CD4-positive, alpha-beta T cell (primary cell): ENCODE measurements at regions not wholly inside any gene's neighbourhood (a gene's known extent, or its start where the extent isn't known, plus 50 kb on each side); places are given as distances from the start of the nearest gene placed in this dataset.

Experiments used
- ATAC-seq: fragments of 200-7000 bp; cut with Tn5 transposase; one replicate; pipeline ENCODE4 v1.10.0; 2022; ENCODE audit warnings: mild to moderate bottlenecking; ENCODE audit not compliant: poor library complexity
- CTCF ChIA-PET: fragments of 350-600 bp; sonication (Branson Sonifier 250); formaldehyde crosslinking; loops from one replicate; lab custom pipeline; 2021; ENCODE audit warnings: antibody characterized with exemption, inconsistent platforms; lab: Charles Lee
- POLR2A ChIA-PET: fragments of 350-600 bp; sonication (Branson Sonifier 250); formaldehyde crosslinking; loops from one replicate; lab custom pipeline; 2021; ENCODE audit warnings: antibody characterized with exemption, inconsistent platforms; lab: Charles Lee
- DNase-seq, 14 experiments: peaks; one replicate each; pipeline ENCODE4 v3.0.0-alpha.2; 2013 to 2020; ENCODE audit warnings: mixed read lengths in 2 of 14
- H3K27ac ChIP-seq, 2 donors: one replicate each; pipeline versions ENCODE4 v1.5.1 to v1.7.0; 2013; ENCODE audit warnings: low read length in 2 of 2, low read depth in 1 of 2, mild to moderate bottlenecking in 1 of 2
- H3K27me3 ChIP-seq, 2 experiments: 1 replicate in 1 of 2; 2 replicates in 1 of 2; pipeline versions ENCODE4 v1.6.1 to v1.7.0; 2013; ENCODE audit warnings: low read length in 2 of 2, control low read depth in 1 of 2, mild to moderate bottlenecking in 1 of 2, moderate library complexity in 1 of 2; ENCODE audit not compliant: insufficient read depth in 2 of 2, control insufficient read depth in 1 of 2
- H3K36me3 ChIP-seq: one replicate; pipeline ENCODE4 v1.6.1; 2013; ENCODE audit warnings: low read length, control low read depth; ENCODE audit not compliant: insufficient read depth
- H3K4me1 ChIP-seq: one replicate; pipeline ENCODE4 v1.6.1; 2013; ENCODE audit warnings: low read length, control low read depth; ENCODE audit not compliant: insufficient read depth
- H3K4me3 ChIP-seq: one replicate; pipeline ENCODE4 v1.5.1; 2013; ENCODE audit warnings: mild to moderate bottlenecking, low read length, moderate library complexity
- H3K9me3 ChIP-seq, 2 experiments: 1 replicate in 1 of 2; 2 replicates in 1 of 2; pipeline versions ENCODE4 v1.6.1 to v1.7.0; 2013; ENCODE audit warnings: low read length in 2 of 2, mild to moderate bottlenecking in 2 of 2, control low read depth in 1 of 2, moderate library complexity in 1 of 2; ENCODE audit not compliant: control insufficient read depth in 1 of 2, insufficient read depth in 1 of 2
- H3K27ac Mint-ChIP-seq: one replicate; pipeline ENCODE4 v1.8.0; 2020; ENCODE audit warnings: mixed read lengths
- H3K27me3 Mint-ChIP-seq: one replicate; pipeline ENCODE4 v1.8.0; 2021; ENCODE audit warnings: mixed read lengths
- H3K36me3 Mint-ChIP-seq: one replicate; pipeline ENCODE4 v1.8.0; 2021; ENCODE audit warnings: low read depth, mixed read lengths
- H3K4me1 Mint-ChIP-seq: one replicate; pipeline ENCODE4 v1.8.0; 2021; ENCODE audit warnings: low read depth, mixed read lengths
- H3K4me3 Mint-ChIP-seq: one replicate; pipeline ENCODE4 v1.8.0; 2020; ENCODE audit warnings: mild to moderate bottlenecking, mixed read lengths
- H3K9me3 Mint-ChIP-seq: one replicate; pipeline ENCODE4 v1.8.0; 2020; ENCODE audit warnings: mixed read lengths
- intact Hi-C, 2 experiments: fragments of 100-400 bp; cut with DNase I in 1 of 2; cut with micrococcal nuclease in 1 of 2; formaldehyde crosslinking; loops; one replicate each; pipeline versions ENCODE4 v1.15.1 to v1.9.0; 2023 to 2025; cut with DNase I, micrococcal nuclease
- TF ChIP-seq, protein P1 (sequence below): fragments of 200-600 bp; IDR thresholded peaks from one replicate; pipeline ENCODE4 v1.8.0; 2022; ENCODE audit warnings: antibody characterized with exemption, mild to moderate bottlenecking

DNA sequence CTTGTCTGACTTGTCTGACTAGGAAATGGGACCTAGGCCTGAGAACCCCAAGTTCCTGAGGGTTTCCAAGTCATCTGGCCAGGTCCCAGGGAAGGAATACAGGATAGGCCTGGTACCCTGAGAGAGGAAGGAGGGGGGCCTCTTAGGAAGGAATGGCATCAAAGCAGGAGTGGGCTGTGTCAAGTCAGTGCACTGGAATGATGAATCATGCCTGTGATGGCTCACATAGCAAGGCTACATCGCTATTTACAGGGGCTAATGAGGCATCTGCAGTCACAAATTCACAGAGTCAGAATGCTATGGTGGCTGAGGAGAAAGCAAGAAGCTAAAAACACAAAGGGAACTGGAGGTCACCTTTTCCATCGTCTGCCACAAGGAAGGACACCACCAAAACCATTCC lies 247.3 kb downstream of the NXPE2 start:
- intact Hi-C loops = no loop called here
- POLR2A ChIA-PET = no interaction called here
- TF ChIP-seq, protein P1, sequence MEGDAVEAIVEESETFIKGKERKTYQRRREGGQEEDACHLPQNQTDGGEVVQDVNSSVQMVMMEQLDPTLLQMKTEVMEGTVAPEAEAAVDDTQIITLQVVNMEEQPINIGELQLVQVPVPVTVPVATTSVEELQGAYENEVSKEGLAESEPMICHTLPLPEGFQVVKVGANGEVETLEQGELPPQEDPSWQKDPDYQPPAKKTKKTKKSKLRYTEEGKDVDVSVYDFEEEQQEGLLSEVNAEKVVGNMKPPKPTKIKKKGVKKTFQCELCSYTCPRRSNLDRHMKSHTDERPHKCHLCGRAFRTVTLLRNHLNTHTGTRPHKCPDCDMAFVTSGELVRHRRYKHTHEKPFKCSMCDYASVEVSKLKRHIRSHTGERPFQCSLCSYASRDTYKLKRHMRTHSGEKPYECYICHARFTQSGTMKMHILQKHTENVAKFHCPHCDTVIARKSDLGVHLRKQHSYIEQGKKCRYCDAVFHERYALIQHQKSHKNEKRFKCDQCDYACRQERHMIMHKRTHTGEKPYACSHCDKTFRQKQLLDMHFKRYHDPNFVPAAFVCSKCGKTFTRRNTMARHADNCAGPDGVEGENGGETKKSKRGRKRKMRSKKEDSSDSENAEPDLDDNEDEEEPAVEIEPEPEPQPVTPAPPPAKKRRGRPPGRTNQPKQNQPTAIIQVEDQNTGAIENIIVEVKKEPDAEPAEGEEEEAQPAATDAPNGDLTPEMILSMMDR = no peak
- Mint-ChIP-seq H3K27ac (no peak overlapping the region), H3K4me3 (no peak overlapping the region), H3K4me1 (no peaks in the 10 kb centered on the region), H3K9me3 (peaks cover 4% of the 10 kb centered on the region), H3K36me3 (no peaks in the 10 kb centered on the region), H3K27me3 (no peaks in the 10 kb centered on the region)
- H3K4me1 ChIP-seq = no peaks in the 10 kb centered on the region
- no peaks in the 10 kb centered on the region for H3K27me3 ChIP-seq
- DNase-seq (no peak), ATAC-seq (no peak)
- H3K4me3 ChIP-seq = no peak overlapping the region
- CTCF ChIA-PET = no interaction called here
- no peak overlapping the region for H3K27ac ChIP-seq
- H3K9me3 ChIP-seq = peaks cover 0 to 7% of the 10 kb centered on the region in 2 experiments
- no peaks in the 10 kb centered on the region for H3K36me3 ChIP-seq

DNA sequence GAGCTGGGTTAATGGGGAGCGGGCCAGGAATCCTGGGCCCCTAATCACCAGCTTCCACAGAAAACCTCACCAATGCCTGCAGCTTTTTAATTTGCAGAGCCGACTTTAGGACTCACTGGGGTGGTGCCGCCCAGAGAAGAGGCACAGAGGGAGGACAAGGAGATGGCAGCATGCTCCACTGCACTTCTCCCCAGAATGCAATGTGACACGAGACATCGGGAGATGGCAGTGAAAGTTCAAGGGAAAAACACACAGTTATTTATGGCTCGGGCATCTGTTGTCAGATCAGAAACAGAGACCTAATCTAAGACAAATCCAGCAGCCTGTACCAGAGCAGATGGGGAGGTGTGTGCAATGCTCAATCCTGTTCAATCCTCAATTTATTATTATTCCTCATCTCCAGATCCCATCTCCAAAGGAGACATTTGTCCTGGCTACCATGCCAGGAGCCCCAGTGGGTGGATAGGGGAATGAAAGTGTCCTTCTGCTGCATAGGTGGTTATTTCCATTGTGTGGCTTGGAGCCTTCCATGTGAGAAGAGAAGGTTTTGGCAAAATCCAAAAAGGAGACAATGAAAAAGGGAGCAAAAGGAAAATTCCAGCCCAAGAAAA lies 250.0 kb downstream of the NXPE2 start:
- H3K36me3 ChIP-seq = no peaks in the 10 kb centered on the region
- Mint-ChIP-seq H3K27ac (no peak overlapping the region), H3K9me3 (peaks cover 4% of the 10 kb centered on the region), H3K4me1 (no peaks in the 10 kb centered on the region), H3K36me3 (no peaks in the 10 kb centered on the region), H3K27me3 (no peaks in the 10 kb centered on the region), H3K4me3 (no peak overlapping the region)
- H3K27ac ChIP-seq = no peak overlapping the region
- ChIA-PET POLR2A (no interaction called here), CTCF (no interaction called here)
- no peak overlapping the region for H3K4me3 ChIP-seq
- H3K4me1 ChIP-seq = no peaks in the 10 kb centered on the region
- ATAC-seq (no peak), DNase-seq (no peak)
- TF ChIP-seq, protein P1 = no peak
- intact Hi-C loops = no loop called here
- no peaks in the 10 kb centered on the region for H3K27me3 ChIP-seq
- H3K9me3 ChIP-seq = peaks cover 0 to 7% of the 10 kb centered on the region in 2 experiments

DNA sequence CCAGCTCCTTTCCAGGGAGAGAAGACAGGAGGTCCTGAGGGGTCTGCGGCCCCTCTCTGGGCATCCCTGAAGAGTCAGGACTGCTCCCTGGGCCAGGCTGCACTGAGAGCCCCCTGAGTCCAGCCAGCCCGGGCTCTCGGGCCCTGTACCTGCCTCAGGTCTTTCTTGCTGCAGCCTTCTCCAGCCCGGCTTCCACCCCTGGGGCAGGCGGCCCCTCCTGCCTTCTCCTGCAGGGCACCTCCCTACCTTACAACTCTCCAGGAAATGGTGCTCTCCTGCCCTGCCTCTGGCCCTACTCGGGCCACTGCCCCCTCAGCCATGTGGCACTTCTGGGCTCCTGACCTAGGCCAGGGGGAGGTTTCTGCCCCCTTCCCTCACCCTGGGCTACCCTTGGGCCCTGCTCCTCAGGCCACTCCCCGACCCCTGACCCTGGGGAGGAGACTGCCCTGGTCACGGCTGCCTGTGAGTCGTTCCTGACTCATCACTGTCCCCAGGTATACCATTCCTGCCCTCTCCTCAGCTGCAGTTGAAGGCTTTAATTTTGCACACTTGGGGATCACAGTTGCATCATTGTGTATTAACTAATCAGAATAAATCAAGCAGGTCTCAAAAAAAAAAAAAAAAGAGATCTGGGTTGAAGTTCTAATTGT lies 251.1 kb downstream of the NXPE2 start:
- H3K4me1 ChIP-seq = no peaks in the 10 kb centered on the region
- no peaks in the 10 kb centered on the region for H3K4me1 Mint-ChIP-seq
- CTCF ChIA-PET = no interaction called here

More for the DNA sequence above, 251.1 kb downstream of the NXPE2 start:
- Mint-ChIP-seq H3K9me3 (peaks cover 4% of the 10 kb centered on the region), H3K27me3 (no peaks in the 10 kb centered on the region), H3K4me3 (no peak overlapping the region), H3K27ac (no peak overlapping the region), H3K36me3 (no peaks in the 10 kb centered on the region)
- Histone ChIP-seq H3K27me3 (no peaks in the 10 kb centered on the region), H3K4me3 (no peak overlapping the region), H3K27ac (no peak overlapping the region), H3K36me3 (no peaks in the 10 kb centered on the region), H3K9me3 (peaks cover 0 to 7% of the 10 kb centered on the region in 2 experiments)
- POLR2A ChIA-PET = no interaction called here
- TF ChIP-seq, protein P1 = no peak
- intact Hi-C loops = no loop called here
- DNase-seq (no peak), ATAC-seq (no peak)
